Sigmoid colon (tissue), 4 donors: ENCODE measurements at regions not wholly inside any gene's neighbourhood (a gene's known extent, or its start where the extent isn't known, plus 50 kb on each side); places are given as distances from the start of the nearest gene placed in this dataset.
"Not testable (repeated sequence)": the region's sequence is repeated elsewhere in the genome, so short reads cannot be mapped to it uniquely, and the experiment has no call there.

ENCODE experiments used
- EP300 ChIP-seq, 4 donors: sonication (generic); formaldehyde crosslinking; IDR thresholded peaks; one replicate each; pipeline ENCODE4 v1.6.1; 2017; ENCODE audit warnings: antibody characterized with exemption in 4 of 4
- POLR2A ChIP-seq, 2 donors: fragments of 450-650 bp; IDR thresholded peaks; one replicate each; pipeline ENCODE4 v1.6.1; 2016; ENCODE audit warnings: antibody characterized with exemption in 2 of 2, mild to moderate bottlenecking in 2 of 2, moderate library complexity in 2 of 2
- TF ChIP-seq, protein P1 (sequence below), 4 experiments: fragments of 450-650 bp in 3 of 4; fragments of 200-600 bp in 1 of 4; IDR thresholded peaks; one replicate each; pipeline ENCODE4 v1.5.1; 2016 to 2019; ENCODE audit warnings: antibody characterized with exemption in 4 of 4, mild to moderate bottlenecking in 3 of 4, moderate library complexity in 2 of 4

DNA sequence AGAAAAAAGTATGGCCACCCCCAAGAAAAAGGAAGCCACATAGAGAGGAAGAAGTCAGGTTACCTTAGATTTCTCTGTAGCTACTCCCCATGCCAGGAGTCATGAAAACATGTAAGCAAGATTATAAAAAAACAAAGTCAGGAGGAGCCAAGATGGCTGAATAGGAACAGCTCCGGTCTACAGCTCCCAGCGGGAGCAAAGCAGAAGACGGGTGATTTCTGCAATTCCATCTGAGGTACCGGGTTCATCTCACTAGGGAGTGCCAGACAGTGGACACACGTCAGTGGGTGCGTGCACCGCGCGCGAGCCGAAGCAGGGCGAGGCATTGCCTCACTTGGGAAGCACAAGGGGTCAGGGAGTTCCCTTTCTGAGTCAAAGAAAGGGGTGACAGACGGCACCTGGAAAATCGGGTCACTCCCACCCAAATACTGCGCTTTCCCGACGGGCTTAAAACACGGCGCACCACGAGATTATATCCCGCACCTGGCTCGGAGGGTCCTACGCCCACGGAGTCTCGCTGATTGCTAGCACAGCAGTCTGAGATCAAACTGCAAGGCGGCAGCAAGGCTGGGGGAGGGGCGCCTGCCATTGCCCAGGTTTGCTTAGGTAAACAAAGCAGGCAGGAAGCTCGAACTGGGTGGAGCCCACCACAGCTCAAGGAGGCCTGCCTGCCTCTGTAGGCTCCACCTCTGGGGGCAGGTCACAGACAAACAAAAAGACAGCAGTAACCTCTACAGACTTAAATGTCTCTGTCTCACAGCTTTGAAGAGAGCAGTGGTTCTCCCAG, 347.3 kb downstream of the HINT1 start:
- TF ChIP-seq, protein P1, sequence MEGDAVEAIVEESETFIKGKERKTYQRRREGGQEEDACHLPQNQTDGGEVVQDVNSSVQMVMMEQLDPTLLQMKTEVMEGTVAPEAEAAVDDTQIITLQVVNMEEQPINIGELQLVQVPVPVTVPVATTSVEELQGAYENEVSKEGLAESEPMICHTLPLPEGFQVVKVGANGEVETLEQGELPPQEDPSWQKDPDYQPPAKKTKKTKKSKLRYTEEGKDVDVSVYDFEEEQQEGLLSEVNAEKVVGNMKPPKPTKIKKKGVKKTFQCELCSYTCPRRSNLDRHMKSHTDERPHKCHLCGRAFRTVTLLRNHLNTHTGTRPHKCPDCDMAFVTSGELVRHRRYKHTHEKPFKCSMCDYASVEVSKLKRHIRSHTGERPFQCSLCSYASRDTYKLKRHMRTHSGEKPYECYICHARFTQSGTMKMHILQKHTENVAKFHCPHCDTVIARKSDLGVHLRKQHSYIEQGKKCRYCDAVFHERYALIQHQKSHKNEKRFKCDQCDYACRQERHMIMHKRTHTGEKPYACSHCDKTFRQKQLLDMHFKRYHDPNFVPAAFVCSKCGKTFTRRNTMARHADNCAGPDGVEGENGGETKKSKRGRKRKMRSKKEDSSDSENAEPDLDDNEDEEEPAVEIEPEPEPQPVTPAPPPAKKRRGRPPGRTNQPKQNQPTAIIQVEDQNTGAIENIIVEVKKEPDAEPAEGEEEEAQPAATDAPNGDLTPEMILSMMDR (IDR thresholded peaks at IDR 0.05), result not testable (repeated sequence)
- TF ChIP-seq POLR2A, EP300 (IDR thresholded peaks at IDR 0.05): not testable (repeated sequence)
